Fibroblast of lung (primary cell): ENCODE measurements at regions not wholly inside any gene's neighbourhood (a gene's known extent, or its start where the extent isn't known, plus 50 kb on each side); places are given as distances from the start of the nearest gene placed in this dataset.

Experiments
- DNase-seq, 2 donors: peaks; one replicate each; pipeline versions ENCODE4 v3.0.0 to v3.0.0-alpha.2; 2010; ENCODE audit warnings: low read depth in 2 of 2
- H2AFZ ChIP-seq: 2 replicates; pipeline ENCODE4 v1.5.1; 2012; ENCODE audit warnings: low read length, control low read depth, inconsistent platforms
- H3K27ac ChIP-seq: 2 replicates; pipeline ENCODE4 v1.5.1; 2011; ENCODE audit warnings: low read length, control low read depth; ENCODE audit not compliant: insufficient read depth
- H3K27me3 ChIP-seq: 2 replicates; pipeline ENCODE4 v1.5.1; 2011; ENCODE audit warnings: mild to moderate bottlenecking, low read length; ENCODE audit not compliant: control insufficient read depth, insufficient read depth
- H3K36me3 ChIP-seq: 2 replicates; pipeline ENCODE4 v1.5.1; 2011; ENCODE audit warnings: low read length; ENCODE audit not compliant: control insufficient read depth, insufficient read depth
- H3K4me1 ChIP-seq: 2 replicates; pipeline ENCODE4 v1.5.1; 2011; ENCODE audit warnings: low read length; ENCODE audit not compliant: control insufficient read depth, insufficient read depth; ENCODE audit errors: extremely low read depth
- H3K4me2 ChIP-seq: 2 replicates; pipeline ENCODE4 v1.5.1; 2011; ENCODE audit warnings: low read length, control low read depth; ENCODE audit not compliant: insufficient read depth; ENCODE audit errors: extremely low read depth
- H3K4me3 ChIP-seq, 4 experiments: fragments of 200-600 bp in 1 of 4; sonication (generic) in 1 of 4; replicated peaks in 1 of 4; 2 replicates each; pipeline ENCODE4 v1.5.1; 2011 to 2016; ENCODE audit warnings: low read length in 4 of 4, low read depth in 3 of 4, mild to moderate bottlenecking in 3 of 4, control low read depth in 2 of 4, inconsistent platforms in 1 of 4, mixed read lengths in 1 of 4; ENCODE audit not compliant: insufficient read depth in 1 of 4; ENCODE audit errors: control extremely low read depth in 1 of 4
- H3K79me2 ChIP-seq: 2 replicates; pipeline ENCODE4 v1.5.1; 2012; ENCODE audit warnings: mild to moderate bottlenecking, low read length, inconsistent platforms; ENCODE audit not compliant: control insufficient read depth, insufficient read depth
- H3K9ac ChIP-seq: 2 replicates; pipeline ENCODE4 v1.5.1; 2011; ENCODE audit warnings: mild to moderate bottlenecking, low read length, control low read depth; ENCODE audit not compliant: insufficient read depth
- H3K9me3 ChIP-seq: 2 replicates; pipeline ENCODE4 v1.5.1; 2012; ENCODE audit warnings: low read depth, low read length; ENCODE audit not compliant: control insufficient read depth, insufficient read depth
- H4K20me1 ChIP-seq: 2 replicates; pipeline ENCODE4 v1.5.1; 2011; ENCODE audit warnings: low read length; ENCODE audit not compliant: control insufficient read depth, insufficient read depth; ENCODE audit errors: extremely low read depth
- EZH2 ChIP-seq: IDR thresholded peaks from 2 replicates; pipeline ENCODE4 v1.5.1; 2012; ENCODE audit warnings: low read length, control low read depth, mild to moderate bottlenecking; ENCODE audit errors: missing control alignments
- TF ChIP-seq, protein P1 (sequence below), 2 donors: IDR thresholded peaks in 1 of 2; conservative IDR thresholded peaks in 1 of 2; 1 replicate in 1 of 2; 2 replicates in 1 of 2; pipeline ENCODE4 v1.5.1; 2011 to 2012; ENCODE audit warnings: low read length in 2 of 2, control low read depth in 1 of 2, inconsistent platforms in 1 of 2, low read depth in 1 of 2, mild to moderate bottlenecking in 1 of 2

- no peak overlapping the region for H3K9ac ChIP-seq
- no peak overlapping the region for H3K27ac ChIP-seq
- H4K20me1 ChIP-seq: no peaks in the 10 kb centered on the region
- H3K36me3 ChIP-seq: no peaks in the 10 kb centered on the region
- H3K27me3 ChIP-seq: no peaks in the 10 kb centered on the region
- no peak overlapping the region for H3K4me2 ChIP-seq
- no peaks in the 10 kb centered on the region for H3K79me2 ChIP-seq
- no peaks in the 10 kb centered on the region for H3K4me1 ChIP-seq
- H2AFZ ChIP-seq: no peak overlapping the region
- TF ChIP-seq EZH2: no peak
- TF ChIP-seq, protein P1, sequence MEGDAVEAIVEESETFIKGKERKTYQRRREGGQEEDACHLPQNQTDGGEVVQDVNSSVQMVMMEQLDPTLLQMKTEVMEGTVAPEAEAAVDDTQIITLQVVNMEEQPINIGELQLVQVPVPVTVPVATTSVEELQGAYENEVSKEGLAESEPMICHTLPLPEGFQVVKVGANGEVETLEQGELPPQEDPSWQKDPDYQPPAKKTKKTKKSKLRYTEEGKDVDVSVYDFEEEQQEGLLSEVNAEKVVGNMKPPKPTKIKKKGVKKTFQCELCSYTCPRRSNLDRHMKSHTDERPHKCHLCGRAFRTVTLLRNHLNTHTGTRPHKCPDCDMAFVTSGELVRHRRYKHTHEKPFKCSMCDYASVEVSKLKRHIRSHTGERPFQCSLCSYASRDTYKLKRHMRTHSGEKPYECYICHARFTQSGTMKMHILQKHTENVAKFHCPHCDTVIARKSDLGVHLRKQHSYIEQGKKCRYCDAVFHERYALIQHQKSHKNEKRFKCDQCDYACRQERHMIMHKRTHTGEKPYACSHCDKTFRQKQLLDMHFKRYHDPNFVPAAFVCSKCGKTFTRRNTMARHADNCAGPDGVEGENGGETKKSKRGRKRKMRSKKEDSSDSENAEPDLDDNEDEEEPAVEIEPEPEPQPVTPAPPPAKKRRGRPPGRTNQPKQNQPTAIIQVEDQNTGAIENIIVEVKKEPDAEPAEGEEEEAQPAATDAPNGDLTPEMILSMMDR (conservative IDR thresholded peaks at IDR 0.05 in 1 of 2, IDR thresholded peaks at IDR 0.05 in 1 of 2; ENCODE audit: low read depth in 1 of 2, low read length in 2 of 2): no peak
- no peaks in the 10 kb centered on the region for H3K9me3 ChIP-seq
- H3K4me3 ChIP-seq: no peak overlapping the region
- DNase-seq: no peak
Observed at GRCh38 chr1:101455166-101455565, 218.3 kb downstream of the S1PR1 start.

DNA sequence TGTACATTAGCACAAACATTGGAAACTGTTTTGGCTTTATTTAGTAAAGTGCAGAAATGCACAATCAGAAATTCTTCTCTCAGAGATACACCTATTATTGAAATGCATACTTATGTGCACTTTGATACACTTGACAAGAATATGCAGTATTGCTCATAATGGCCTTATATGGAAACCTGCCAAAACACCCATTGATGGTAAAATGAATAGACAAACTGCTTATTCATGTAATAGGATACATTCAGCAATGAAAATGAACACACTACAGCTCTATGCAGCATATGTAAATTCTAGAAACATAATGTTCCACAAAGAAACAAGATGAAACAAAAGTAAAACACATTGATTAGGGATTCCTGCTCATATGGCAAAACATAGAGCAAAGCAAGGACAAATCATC lies 223.9 kb downstream of the S1PR1 start:
- Histone ChIP-seq H3K4me1 (no peaks in the 10 kb centered on the region), H3K9ac (no peak overlapping the region), H2AFZ (no peak overlapping the region), H3K9me3 (no peaks in the 10 kb centered on the region), H3K4me2 (no peak overlapping the region), H3K27ac (no peak overlapping the region), H3K27me3 (no peaks in the 10 kb centered on the region), H3K79me2 (no peaks in the 10 kb centered on the region), H3K36me3 (no peaks in the 10 kb centered on the region), H4K20me1 (no peaks in the 10 kb centered on the region), H3K4me3 (no peak overlapping the region)
- DNase-seq: peak in 1 of 2 donors; percentile 33
- no peak for TF ChIP-seq EZH2
- TF ChIP-seq, protein P1 (conservative IDR thresholded peaks at IDR 0.05 in 1 of 2, IDR thresholded peaks at IDR 0.05 in 1 of 2; ENCODE audit: low read depth in 1 of 2, low read length in 2 of 2): no peak

- H3K27ac ChIP-seq: no peak overlapping the region
- H3K9me3 ChIP-seq: no peaks in the 10 kb centered on the region
- no peak overlapping the region for H3K4me3 ChIP-seq
- H2AFZ ChIP-seq: no peak overlapping the region
- H3K27me3 ChIP-seq: no peaks in the 10 kb centered on the region
- TF ChIP-seq EZH2: no peak
- TF ChIP-seq, protein P1 (conservative IDR thresholded peaks at IDR 0.05 in 1 of 2, IDR thresholded peaks at IDR 0.05 in 1 of 2; ENCODE audit: low read depth in 1 of 2, low read length in 2 of 2): no peak
- no peak for DNase-seq
- H3K79me2 ChIP-seq: no peaks in the 10 kb centered on the region
- H3K9ac ChIP-seq: no peak overlapping the region
- peaks cover 2% of the 10 kb centered on the region for H3K4me1 ChIP-seq
- H3K4me2 ChIP-seq: no peak overlapping the region
- no peaks in the 10 kb centered on the region for H4K20me1 ChIP-seq
- H3K36me3 ChIP-seq: no peaks in the 10 kb centered on the region
Observed at GRCh38 chr1:101463195-101463594, 226.4 kb downstream of the S1PR1 start.
